Adrenal gland (tissue), 9 donors: ENCODE measurements at regions not wholly inside any gene's neighbourhood (a gene's known extent, or its start where the extent isn't known, plus 50 kb on each side); places are given as distances from the start of the nearest gene placed in this dataset.

ENCODE experiments used
- DNase-seq, 7 donors: peaks; one replicate each; pipeline ENCODE4 v3.0.0-alpha.2; 2019 to 2020
- H3K27ac ChIP-seq, 5 donors: fragments of 200-600 bp; sonication (generic) in 4 of 5; 1 replicate in 3 of 5; 2 replicates in 2 of 5; pipeline versions ENCODE4 v1.5.1 to v1.8.0; 2016 to 2020; ENCODE audit warnings: mild to moderate bottlenecking in 1 of 5
- H3K27me3 ChIP-seq: fragments of 200-600 bp; 2 replicates; pipeline ENCODE4 v1.8.0; 2021
- H3K36me3 ChIP-seq, 2 donors: fragments of 200-600 bp; replicated peaks in 1 of 2; 1 replicate in 1 of 2; 2 replicates in 1 of 2; pipeline versions ENCODE4 v1.5.1 to v1.8.0; 2018 to 2022
- H3K4me1 ChIP-seq, 2 donors: fragments of 200-600 bp; replicated peaks in 1 of 2; 1 replicate in 1 of 2; 2 replicates in 1 of 2; pipeline versions ENCODE4 v1.5.1 to v1.8.0; 2018 to 2021
- H3K4me3 ChIP-seq, 4 donors: fragments of 200-600 bp; sonication (generic) in 3 of 4; one replicate each; pipeline ENCODE4 v1.5.1; 2016 to 2018
- H3K9me3 ChIP-seq, 3 donors: fragments of 200-600 bp; sonication (generic) in 1 of 3; replicated peaks in 1 of 3; 1 replicate in 2 of 3; 2 replicates in 1 of 3; pipeline versions ENCODE4 v1.5.1 to v1.8.0; 2016 to 2021
- POLR2A ChIP-seq, 2 donors: fragments of 450-650 bp; IDR thresholded peaks; one replicate each; pipeline ENCODE4 v1.6.1; 2017; ENCODE audit warnings: antibody characterized with exemption in 2 of 2, mild to moderate bottlenecking in 2 of 2, moderate library complexity in 1 of 2
- WGBS, 4 donors: extraction: QIAGEN DNeasy Blood & Tissue Kit in 2 of 4; methylation state at CpG; one replicate each; pipeline versions ENCODE4 v1.1.5 to v1.1.7; 2013 to 2017; 5-methylcytosine and 5-hydroxymethylcytosine counted together
- intact Hi-C, 2 donors: fragments of 100-400 bp; cut with DNase I; formaldehyde crosslinking; loops; one replicate each; pipeline versions ENCODE4 v1.14.1 to v1.15.0; 2022 to 2023
- TF ChIP-seq, protein P1 (sequence below), 6 experiments: fragments of 450-650 bp in 4 of 6; fragments of 200-600 bp in 2 of 6; sonication (generic) in 1 of 6; IDR thresholded peaks; 1 replicate in 5 of 6; 2 replicates in 1 of 6; pipeline versions ENCODE4 v1.5.1 to v1.8.0; 2016 to 2021; ENCODE audit warnings: antibody characterized with exemption in 6 of 6, mild to moderate bottlenecking in 2 of 6, moderate library complexity in 1 of 6
- donor health status: healthy with polysubstance abuse.
- donor health status: Bipolar disorder and iron deficiency.
- donor health status: DM: yes; HTN: yes; CAD: no.
- donor health status: DM: no; HTN: no; CAD: no.
- donor health status: DM: no; HTN: no; CAD: no.

DNA sequence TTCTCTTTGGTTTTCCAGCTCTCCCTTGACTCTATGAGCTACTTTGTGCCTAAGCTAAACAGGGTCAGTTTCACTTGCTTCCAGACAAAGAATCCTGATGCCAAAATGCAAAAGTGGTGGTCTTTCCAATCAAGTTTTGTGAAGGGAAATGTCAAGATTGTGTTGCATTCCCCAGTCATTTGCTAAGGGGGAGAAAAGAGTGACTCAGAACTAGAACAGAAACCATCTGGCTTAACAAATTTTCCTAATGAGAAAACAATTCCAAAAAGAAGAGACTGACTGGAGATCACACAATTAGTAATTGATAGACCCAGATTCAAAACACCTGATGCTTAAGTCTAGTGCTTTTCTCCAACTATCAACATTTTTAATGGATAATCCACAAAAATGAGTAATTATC is 235.1 kb upstream of the DIO2 start:
- no peak overlapping the region for H3K4me3 ChIP-seq
- TF ChIP-seq, protein P1, sequence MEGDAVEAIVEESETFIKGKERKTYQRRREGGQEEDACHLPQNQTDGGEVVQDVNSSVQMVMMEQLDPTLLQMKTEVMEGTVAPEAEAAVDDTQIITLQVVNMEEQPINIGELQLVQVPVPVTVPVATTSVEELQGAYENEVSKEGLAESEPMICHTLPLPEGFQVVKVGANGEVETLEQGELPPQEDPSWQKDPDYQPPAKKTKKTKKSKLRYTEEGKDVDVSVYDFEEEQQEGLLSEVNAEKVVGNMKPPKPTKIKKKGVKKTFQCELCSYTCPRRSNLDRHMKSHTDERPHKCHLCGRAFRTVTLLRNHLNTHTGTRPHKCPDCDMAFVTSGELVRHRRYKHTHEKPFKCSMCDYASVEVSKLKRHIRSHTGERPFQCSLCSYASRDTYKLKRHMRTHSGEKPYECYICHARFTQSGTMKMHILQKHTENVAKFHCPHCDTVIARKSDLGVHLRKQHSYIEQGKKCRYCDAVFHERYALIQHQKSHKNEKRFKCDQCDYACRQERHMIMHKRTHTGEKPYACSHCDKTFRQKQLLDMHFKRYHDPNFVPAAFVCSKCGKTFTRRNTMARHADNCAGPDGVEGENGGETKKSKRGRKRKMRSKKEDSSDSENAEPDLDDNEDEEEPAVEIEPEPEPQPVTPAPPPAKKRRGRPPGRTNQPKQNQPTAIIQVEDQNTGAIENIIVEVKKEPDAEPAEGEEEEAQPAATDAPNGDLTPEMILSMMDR (IDR thresholded peaks at IDR 0.05), result no peak
- TF ChIP-seq POLR2A (IDR thresholded peaks at IDR 0.05), result no peak
- no peaks in the 10 kb centered on the region for H3K4me1 ChIP-seq
- intact Hi-C loops, result no loop called here
- no peaks in the 10 kb centered on the region for H3K9me3 ChIP-seq
- no peaks in the 10 kb centered on the region for H3K27me3 ChIP-seq
- DNase-seq, result no peak
- no peaks in the 10 kb centered on the region for H3K36me3 ChIP-seq
- H3K27ac ChIP-seq, result no peak overlapping the region

DNA sequence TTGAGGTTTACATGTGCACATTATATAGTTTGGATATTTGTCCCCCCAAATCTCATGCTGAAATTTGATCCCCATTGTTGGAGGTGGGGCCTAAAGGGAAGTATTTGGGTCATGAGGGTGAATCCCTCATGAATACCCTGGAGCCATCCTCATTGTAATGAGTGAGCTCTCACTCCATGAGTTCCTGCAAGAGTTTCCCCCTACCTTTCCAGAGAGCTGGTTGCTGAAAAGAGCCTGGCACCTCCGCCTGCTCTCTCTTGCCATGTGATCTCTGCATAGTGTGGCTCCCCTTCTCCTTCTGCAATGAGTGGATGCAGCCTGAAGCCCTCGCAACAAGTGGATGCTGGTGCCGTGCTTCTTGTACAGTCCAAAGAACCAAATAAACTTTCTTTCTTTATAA is 234.3 kb upstream of the DIO2 start:
- TF ChIP-seq, protein P1 (IDR thresholded peaks at IDR 0.05), result no peak
- no peak for DNase-seq
- Histone ChIP-seq H3K27me3 (no peaks in the 10 kb centered on the region), H3K9me3 (no peaks in the 10 kb centered on the region), H3K4me1 (no peaks in the 10 kb centered on the region), H3K36me3 (no peaks in the 10 kb centered on the region), H3K4me3 (no peak overlapping the region), H3K27ac (no peak overlapping the region)
- intact Hi-C loops, result no loop called here
- 84 to 100% (median 93%) methylated on average over 3 of the region's 3 CpGs for WGBS, 4 donors

DNA sequence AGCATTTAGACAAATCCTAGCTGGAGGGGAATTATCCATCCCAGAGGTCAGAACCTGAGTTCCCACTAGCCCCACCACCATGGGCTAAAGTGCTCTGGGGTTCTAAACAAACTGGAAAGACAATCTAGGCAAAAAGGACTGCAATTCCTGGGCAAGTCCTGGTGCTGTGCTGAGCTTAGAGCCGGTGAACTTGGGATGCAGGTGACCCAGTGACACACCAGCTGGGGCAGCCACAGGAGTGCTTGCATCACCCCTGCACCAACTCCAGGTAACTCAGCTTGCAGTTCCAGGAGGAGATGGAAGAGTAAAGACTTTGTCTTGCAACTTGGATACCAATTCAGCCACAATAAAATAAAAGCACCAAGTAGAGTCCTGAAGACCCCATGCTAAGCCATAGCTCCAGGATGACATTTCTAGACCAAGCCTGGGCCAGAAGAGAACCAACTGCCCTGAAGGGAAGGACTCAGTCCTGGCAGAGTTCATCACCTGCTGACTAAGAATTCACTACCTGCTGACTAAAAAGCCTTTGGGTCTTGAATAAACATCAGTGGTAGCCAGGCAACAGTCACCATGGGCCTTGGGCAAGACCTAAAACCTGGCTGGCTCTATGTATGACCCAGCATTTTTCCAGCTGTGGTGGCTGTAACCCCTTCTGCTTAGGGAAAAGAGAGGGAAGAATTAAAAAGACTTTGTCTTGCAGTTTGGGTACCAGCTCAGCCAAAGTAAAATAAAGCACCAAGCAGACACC is 223.4 kb upstream of the DIO2 start:
- 94 to 100% (median 100%) methylated on average over 1 of the region's 1 CpG for WGBS, 4 donors
- intact Hi-C loops, result no loop called here
- H3K27ac ChIP-seq, result no peak overlapping the region
- H3K9me3 ChIP-seq, result no peaks in the 10 kb centered on the region
- no peaks in the 10 kb centered on the region for H3K4me1 ChIP-seq
- H3K27me3 ChIP-seq, result no peaks in the 10 kb centered on the region
- H3K4me3 ChIP-seq, result no peak overlapping the region
- no peak for DNase-seq
- TF ChIP-seq, protein P1 (IDR thresholded peaks at IDR 0.05), result no peak
- TF ChIP-seq POLR2A (IDR thresholded peaks at IDR 0.05), result no peak
- H3K36me3 ChIP-seq, result no peaks in the 10 kb centered on the region

DNA sequence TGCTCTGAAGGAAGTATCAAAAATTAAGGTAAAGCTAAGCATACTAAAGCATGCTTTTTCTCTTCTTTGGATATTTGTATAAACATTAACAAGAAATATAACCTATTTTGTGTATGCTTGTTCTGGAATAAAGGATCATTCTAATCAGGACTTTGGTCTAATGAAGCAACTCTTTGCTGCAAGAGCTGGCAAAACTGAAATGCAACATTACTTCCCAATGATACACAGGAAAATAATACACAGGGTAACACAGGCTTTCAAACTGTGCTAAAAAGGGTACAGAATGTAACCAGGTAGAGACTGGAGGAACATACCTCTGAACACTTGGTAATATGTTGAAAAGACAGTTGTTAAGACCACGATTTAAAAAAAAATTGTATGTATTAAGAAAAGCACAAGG is 222.5 kb upstream of the DIO2 start:
- WGBS, 4 donors, result 70 to 83% (median 75%) methylated on average over 1 of the region's 1 CpG
- no peaks in the 10 kb centered on the region for H3K36me3 ChIP-seq
- H3K27ac ChIP-seq, result no peak overlapping the region
- no peaks in the 10 kb centered on the region for H3K27me3 ChIP-seq
- no peak for DNase-seq
- H3K4me3 ChIP-seq, result no peak overlapping the region
- no peaks in the 10 kb centered on the region for H3K9me3 ChIP-seq
- intact Hi-C loops, result no loop called here
- no peaks in the 10 kb centered on the region for H3K4me1 ChIP-seq
- TF ChIP-seq, protein P1 (IDR thresholded peaks at IDR 0.05), result no peak
- no peak for TF ChIP-seq POLR2A (IDR thresholded peaks at IDR 0.05)
